ENCODE measurements at regions not wholly inside any gene's neighbourhood (a gene's known extent, or its start where the extent isn't known, plus 50 kb on each side); places are given as distances from the start of the nearest gene placed in this dataset.
"Not testable (repeated sequence)": the region's sequence is repeated elsewhere in the genome, so short reads cannot be mapped to it uniquely, and the experiment has no call there.

DNA sequence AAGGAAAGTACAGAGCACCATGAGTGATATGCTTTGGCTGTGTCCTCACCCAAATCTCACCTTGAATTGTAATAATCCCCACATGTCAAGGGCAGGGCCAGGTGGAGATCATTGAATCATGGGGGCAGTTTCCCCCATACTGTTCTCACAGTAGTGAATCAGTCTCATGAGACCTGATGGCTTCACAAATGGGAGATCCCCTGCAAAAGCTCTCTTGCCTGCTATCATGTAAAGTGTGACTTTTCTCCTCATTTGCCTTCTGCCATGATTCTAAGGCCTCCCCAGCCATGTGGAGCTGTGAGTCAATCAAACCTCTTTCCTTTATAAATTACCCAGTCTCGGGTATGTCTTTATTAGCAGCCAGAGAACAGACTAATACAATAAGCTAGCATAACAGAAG lies 266.5 kb upstream of the C9orf72 start:
- not testable (repeated sequence) for H4K12ac ChIP-seq (ENCODE audit: low read depth, low read length); H2BK5ac ChIP-seq (ENCODE audit: low read depth, low read length, poor library complexity); H3K4ac ChIP-seq (ENCODE audit: low read depth, low read length); H4K91ac ChIP-seq (ENCODE audit: low read depth, low read length); DNase-seq; H2BK12ac ChIP-seq (ENCODE audit: low read length); H3K14ac ChIP-seq (ENCODE audit: low read length); H2BK120ac ChIP-seq (ENCODE audit: insufficient read depth, low read length, poor library complexity); H3K18ac ChIP-seq (ENCODE audit: low read length); H3K79me2 ChIP-seq (ENCODE audit: control insufficient read depth, insufficient read depth, low read length, poor library complexity); H3K27me3 ChIP-seq (ENCODE audit: insufficient read depth, low read length); H4K8ac ChIP-seq (ENCODE audit: low read depth, low read length); H3K9ac ChIP-seq (ENCODE audit: low read length); H3K79me1 ChIP-seq (ENCODE audit: low read length); H2AK5ac ChIP-seq (ENCODE audit: low read length); H2AFZ ChIP-seq (ENCODE audit: insufficient read depth, low read length, poor library complexity); H3K23ac ChIP-seq (ENCODE audit: low read length); H3K4me2 ChIP-seq (ENCODE audit: low read length); H3K27ac ChIP-seq (ENCODE audit: low read depth, low read length); H3K9me3 ChIP-seq (ENCODE audit: insufficient read depth, low read depth, low read length); H3K4me1 ChIP-seq (ENCODE audit: control insufficient read depth in 1 of 2, insufficient read depth in 2 of 2, low read length in 2 of 2); H3K4me3 ChIP-seq (ENCODE audit: low read depth, low read length); H3K36me3 ChIP-seq (ENCODE audit: control insufficient read depth in 1 of 2, insufficient read depth in 2 of 2, low read length in 2 of 2)
- no CpG with 5 or more reads among the region's 1 CpG for WGBS (ENCODE audit: extremely low coverage, insufficient coverage, insufficient read length)

DNA sequence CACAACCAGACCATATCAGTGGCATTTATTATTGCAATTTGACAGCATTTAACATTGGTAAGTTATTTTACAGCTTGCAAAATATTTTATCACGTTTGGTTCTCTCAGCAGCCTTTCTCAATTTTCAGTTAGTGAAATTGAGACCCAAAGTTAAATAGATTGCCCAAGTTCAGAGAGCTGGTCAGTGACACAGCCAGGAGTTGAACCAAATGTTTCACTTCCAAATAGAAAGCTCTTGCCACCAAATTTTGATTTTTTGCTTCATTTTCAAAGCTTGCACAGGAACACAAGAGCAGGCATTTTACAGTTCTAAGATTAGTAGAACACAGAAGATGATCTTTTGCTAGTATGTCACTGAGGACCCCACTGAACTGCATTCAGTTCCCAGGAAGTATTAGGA lies 271.5 kb upstream of the C9orf72 start:
- H3K4ac ChIP-seq (ENCODE audit: low read depth, low read length), result no peak overlapping the region
- H2BK5ac ChIP-seq (ENCODE audit: low read depth, low read length, poor library complexity), result no peak overlapping the region
- no peak overlapping the region for H3K27ac ChIP-seq (ENCODE audit: low read depth, low read length)
- no peaks in the 10 kb centered on the region for H3K36me3 ChIP-seq (ENCODE audit: control insufficient read depth in 1 of 2, insufficient read depth in 2 of 2, low read length in 2 of 2)
- H3K4me2 ChIP-seq (ENCODE audit: low read length), result no peak overlapping the region
- no peak overlapping the region for H3K14ac ChIP-seq (ENCODE audit: low read length)
- H2BK120ac ChIP-seq (ENCODE audit: insufficient read depth, low read length, poor library complexity), result no peak overlapping the region
- no peaks in the 10 kb centered on the region for H3K27me3 ChIP-seq (ENCODE audit: insufficient read depth, low read length)
- no CpG with 5 or more reads among the region's 1 CpG for WGBS (ENCODE audit: extremely low coverage, insufficient coverage, insufficient read length)
- H3K79me1 ChIP-seq (ENCODE audit: low read length), result no peaks in the 10 kb centered on the region
- H3K9ac ChIP-seq (ENCODE audit: low read length), result no peak overlapping the region
- H3K23ac ChIP-seq (ENCODE audit: low read length), result no peak overlapping the region
- no peaks in the 10 kb centered on the region for H3K9me3 ChIP-seq (ENCODE audit: insufficient read depth, low read depth, low read length)
- H3K79me2 ChIP-seq (ENCODE audit: control insufficient read depth, insufficient read depth, low read length, poor library complexity), result no peaks in the 10 kb centered on the region
- H3K18ac ChIP-seq (ENCODE audit: low read length), result no peak overlapping the region
- H4K12ac ChIP-seq (ENCODE audit: low read depth, low read length), result no peak overlapping the region
- no peak overlapping the region for H2AFZ ChIP-seq (ENCODE audit: insufficient read depth, low read length, poor library complexity)
- no peak for DNase-seq
- no peak overlapping the region for H4K8ac ChIP-seq (ENCODE audit: low read depth, low read length)
- no peak overlapping the region for H3K4me3 ChIP-seq (ENCODE audit: low read depth, low read length)
- H4K91ac ChIP-seq (ENCODE audit: low read depth, low read length), result no peak overlapping the region
- H2AK5ac ChIP-seq (ENCODE audit: low read length), result no peak overlapping the region
- H2BK12ac ChIP-seq (ENCODE audit: low read length), result no peak overlapping the region
- no peaks in the 10 kb centered on the region for H3K4me1 ChIP-seq (ENCODE audit: control insufficient read depth in 1 of 2, insufficient read depth in 2 of 2, low read length in 2 of 2)

DNA sequence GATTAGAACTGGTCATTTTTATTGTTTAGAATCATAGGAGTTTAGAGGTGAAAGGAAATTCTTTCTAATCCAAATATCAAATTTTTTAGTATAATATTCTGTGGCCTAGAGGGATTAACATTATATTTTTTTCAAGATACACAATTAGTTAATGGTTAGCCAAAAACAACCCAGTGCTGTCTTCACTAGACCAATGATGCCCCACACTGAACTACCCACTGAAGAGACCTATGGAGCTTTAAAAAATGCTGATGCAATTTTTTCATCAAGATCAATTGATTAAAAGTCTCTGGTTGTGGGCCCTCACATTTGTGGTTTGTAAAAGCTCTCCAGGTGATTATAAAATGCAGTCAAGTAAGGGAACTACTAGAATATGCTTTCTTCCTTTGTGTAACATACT lies 274.1 kb upstream of the C9orf72 start:
- H4K8ac ChIP-seq (ENCODE audit: low read depth, low read length), result no peak overlapping the region
- no peak overlapping the region for H3K18ac ChIP-seq (ENCODE audit: low read length)
- H3K9ac ChIP-seq (ENCODE audit: low read length), result no peak overlapping the region
- H3K4me1 ChIP-seq (ENCODE audit: control insufficient read depth in 1 of 2, insufficient read depth in 2 of 2, low read length in 2 of 2), result no peaks in the 10 kb centered on the region
- no peak overlapping the region for H2AK5ac ChIP-seq (ENCODE audit: low read length)
- H3K27ac ChIP-seq (ENCODE audit: low read depth, low read length), result no peak overlapping the region
- no peak overlapping the region for H3K4me3 ChIP-seq (ENCODE audit: low read depth, low read length)
- no peak overlapping the region for H2BK5ac ChIP-seq (ENCODE audit: low read depth, low read length, poor library complexity)
- no peaks in the 10 kb centered on the region for H3K27me3 ChIP-seq (ENCODE audit: insufficient read depth, low read length)
- H3K9me3 ChIP-seq (ENCODE audit: insufficient read depth, low read depth, low read length), result no peaks in the 10 kb centered on the region
- H4K91ac ChIP-seq (ENCODE audit: low read depth, low read length), result no peak overlapping the region
- no peak overlapping the region for H3K4ac ChIP-seq (ENCODE audit: low read depth, low read length)
- no peak for DNase-seq
- H3K36me3 ChIP-seq (ENCODE audit: control insufficient read depth in 1 of 2, insufficient read depth in 2 of 2, low read length in 2 of 2), result no peaks in the 10 kb centered on the region
- H3K23ac ChIP-seq (ENCODE audit: low read length), result no peak overlapping the region
- no peak overlapping the region for H3K4me2 ChIP-seq (ENCODE audit: low read length)
- H3K79me1 ChIP-seq (ENCODE audit: low read length), result no peaks in the 10 kb centered on the region
- H4K12ac ChIP-seq (ENCODE audit: low read depth, low read length), result no peak overlapping the region
- no peak overlapping the region for H2BK120ac ChIP-seq (ENCODE audit: insufficient read depth, low read length, poor library complexity)
- H2AFZ ChIP-seq (ENCODE audit: insufficient read depth, low read length, poor library complexity), result no peak overlapping the region
- no peak overlapping the region for H3K14ac ChIP-seq (ENCODE audit: low read length)
- no peaks in the 10 kb centered on the region for H3K79me2 ChIP-seq (ENCODE audit: control insufficient read depth, insufficient read depth, low read length, poor library complexity)
- H2BK12ac ChIP-seq (ENCODE audit: low read length), result no peak overlapping the region

DNA sequence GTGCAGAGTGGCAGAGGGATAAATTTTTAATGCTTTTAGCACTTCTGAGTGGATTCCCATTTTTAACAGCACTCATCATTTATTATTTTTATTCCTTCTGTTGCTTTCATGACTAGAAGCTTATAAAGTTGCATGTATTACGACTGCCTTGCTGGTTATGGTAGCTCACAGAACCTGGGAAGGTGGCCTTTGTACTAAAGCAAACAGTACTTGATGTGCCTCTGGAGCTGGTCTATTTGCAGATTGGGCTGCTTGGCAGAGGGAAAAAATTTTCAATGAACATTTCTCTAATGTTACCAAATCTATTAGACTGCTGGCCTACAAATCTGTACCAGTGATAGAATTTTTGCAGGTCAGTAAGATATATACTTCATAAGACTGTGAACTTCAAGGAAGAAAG lies 274.5 kb upstream of the C9orf72 start:
- Histone ChIP-seq H3K9me3 (ENCODE audit: insufficient read depth, low read depth, low read length) (no peaks in the 10 kb centered on the region), H3K27me3 (ENCODE audit: insufficient read depth, low read length) (no peaks in the 10 kb centered on the region), H3K27ac (ENCODE audit: low read depth, low read length) (no peak overlapping the region), H3K79me1 (ENCODE audit: low read length) (no peaks in the 10 kb centered on the region), H2AK5ac (ENCODE audit: low read length) (no peak overlapping the region), H3K4ac (ENCODE audit: low read depth, low read length) (no peak overlapping the region), H3K79me2 (ENCODE audit: control insufficient read depth, insufficient read depth, low read length, poor library complexity) (no peaks in the 10 kb centered on the region), H4K8ac (ENCODE audit: low read depth, low read length) (no peak overlapping the region), H3K36me3 (ENCODE audit: control insufficient read depth in 1 of 2, insufficient read depth in 2 of 2, low read length in 2 of 2) (no peaks in the 10 kb centered on the region), H3K4me1 (ENCODE audit: control insufficient read depth in 1 of 2, insufficient read depth in 2 of 2, low read length in 2 of 2) (no peaks in the 10 kb centered on the region), H2BK12ac (ENCODE audit: low read length) (no peak overlapping the region), H4K12ac (ENCODE audit: low read depth, low read length) (no peak overlapping the region), H2BK5ac (ENCODE audit: low read depth, low read length, poor library complexity) (no peak overlapping the region), H3K23ac (ENCODE audit: low read length) (no peak overlapping the region), H2BK120ac (ENCODE audit: insufficient read depth, low read length, poor library complexity) (no peak overlapping the region), H3K4me2 (ENCODE audit: low read length) (no peak overlapping the region), H3K14ac (ENCODE audit: low read length) (no peak overlapping the region), H3K18ac (ENCODE audit: low read length) (no peak overlapping the region), H4K91ac (ENCODE audit: low read depth, low read length) (no peak overlapping the region), H3K4me3 (ENCODE audit: low read depth, low read length) (no peak overlapping the region), H3K9ac (ENCODE audit: low read length) (no peak overlapping the region), H2AFZ (ENCODE audit: insufficient read depth, low read length, poor library complexity) (no peak overlapping the region)
- no peak for DNase-seq
- no CpG with 5 or more reads among the region's 1 CpG for WGBS (ENCODE audit: extremely low coverage, insufficient coverage, insufficient read length)

DNA sequence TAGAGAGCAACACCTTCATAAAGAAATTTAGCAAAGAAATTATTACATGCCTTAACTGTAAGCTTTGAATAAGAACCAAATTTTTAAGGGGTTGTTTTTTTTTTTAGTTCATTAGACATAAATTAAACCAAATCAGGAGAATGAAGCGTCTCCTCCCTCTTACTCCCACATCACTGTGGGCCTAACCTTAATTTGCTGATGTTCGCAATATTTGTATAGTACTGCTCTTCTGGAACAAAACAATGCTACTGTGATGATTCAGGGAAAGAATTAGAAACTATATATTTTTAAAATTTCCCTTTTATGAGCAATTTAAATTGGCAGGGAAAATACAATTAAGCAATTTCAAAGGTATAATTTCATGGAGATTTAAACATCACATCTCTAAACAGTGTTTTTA lies 275.0 kb upstream of the C9orf72 start:
- Histone ChIP-seq H2BK12ac (ENCODE audit: low read length) (no peak overlapping the region), H3K23ac (ENCODE audit: low read length) (no peak overlapping the region), H3K79me1 (ENCODE audit: low read length) (no peaks in the 10 kb centered on the region), H3K36me3 (ENCODE audit: control insufficient read depth in 1 of 2, insufficient read depth in 2 of 2, low read length in 2 of 2) (no peaks in the 10 kb centered on the region), H3K4ac (ENCODE audit: low read depth, low read length) (no peak overlapping the region), H3K9me3 (ENCODE audit: insufficient read depth, low read depth, low read length) (no peaks in the 10 kb centered on the region), H3K4me2 (ENCODE audit: low read length) (no peak overlapping the region), H4K12ac (ENCODE audit: low read depth, low read length) (no peak overlapping the region), H2AFZ (ENCODE audit: insufficient read depth, low read length, poor library complexity) (no peak overlapping the region), H3K27me3 (ENCODE audit: insufficient read depth, low read length) (no peaks in the 10 kb centered on the region), H3K4me1 (ENCODE audit: control insufficient read depth in 1 of 2, insufficient read depth in 2 of 2, low read length in 2 of 2) (no peaks in the 10 kb centered on the region), H3K14ac (ENCODE audit: low read length) (no peak overlapping the region), H4K91ac (ENCODE audit: low read depth, low read length) (no peak overlapping the region), H3K79me2 (ENCODE audit: control insufficient read depth, insufficient read depth, low read length, poor library complexity) (no peaks in the 10 kb centered on the region), H4K8ac (ENCODE audit: low read depth, low read length) (no peak overlapping the region), H2AK5ac (ENCODE audit: low read length) (no peak overlapping the region), H2BK120ac (ENCODE audit: insufficient read depth, low read length, poor library complexity) (no peak overlapping the region), H3K4me3 (ENCODE audit: low read depth, low read length) (no peak overlapping the region), H3K18ac (ENCODE audit: low read length) (no peak overlapping the region), H3K27ac (ENCODE audit: low read depth, low read length) (no peak overlapping the region), H3K9ac (ENCODE audit: low read length) (no peak overlapping the region), H2BK5ac (ENCODE audit: low read depth, low read length, poor library complexity) (no peak overlapping the region)
- WGBS (ENCODE audit: extremely low coverage, insufficient coverage, insufficient read length), result no CpG with 5 or more reads among the region's 2 CpGs
- DNase-seq, result no peak
